Activated naive CD8-positive, alpha-beta T cell treated with anti-CD3 and anti-CD28 coated beads, Interleukin-2, amount 50 U/mL, for 24 hours (primary cell): ENCODE measurements at regions not wholly inside any gene's neighbourhood (a gene's known extent, or its start where the extent isn't known, plus 50 kb on each side); places are given as distances from the start of the nearest gene placed in this dataset.
A peak's percentile ranks its signal among the peaks of the same experiment; 100 is the strongest.

Experiments used
- ATAC-seq: fragments of 150-1000 bp; cut with Tn5 transposase; one replicate; pipeline ENCODE4 v1.10.0; 2021
- DNase-seq: peaks from one replicate; pipeline ENCODE4 v3.0.0; 2021
- H3K27ac Mint-ChIP-seq: one replicate; pipeline ENCODE4 v1.8.0; 2021; ENCODE audit warnings: mild to moderate bottlenecking, mixed read lengths
- H3K27me3 Mint-ChIP-seq: one replicate; pipeline ENCODE4 v1.8.0; 2021; ENCODE audit warnings: mixed read lengths
- H3K36me3 Mint-ChIP-seq: one replicate; pipeline ENCODE4 v1.8.0; 2021; ENCODE audit warnings: low read depth, mixed read lengths
- H3K4me1 Mint-ChIP-seq: one replicate; pipeline ENCODE4 v1.8.0; 2021; ENCODE audit warnings: mixed read lengths
- H3K4me3 Mint-ChIP-seq: one replicate; pipeline ENCODE4 v1.8.0; 2021; ENCODE audit warnings: mild to moderate bottlenecking, moderate library complexity, mixed read lengths
- H3K9me3 Mint-ChIP-seq: one replicate; pipeline ENCODE4 v1.8.0; 2021; ENCODE audit warnings: mixed read lengths

DNA sequence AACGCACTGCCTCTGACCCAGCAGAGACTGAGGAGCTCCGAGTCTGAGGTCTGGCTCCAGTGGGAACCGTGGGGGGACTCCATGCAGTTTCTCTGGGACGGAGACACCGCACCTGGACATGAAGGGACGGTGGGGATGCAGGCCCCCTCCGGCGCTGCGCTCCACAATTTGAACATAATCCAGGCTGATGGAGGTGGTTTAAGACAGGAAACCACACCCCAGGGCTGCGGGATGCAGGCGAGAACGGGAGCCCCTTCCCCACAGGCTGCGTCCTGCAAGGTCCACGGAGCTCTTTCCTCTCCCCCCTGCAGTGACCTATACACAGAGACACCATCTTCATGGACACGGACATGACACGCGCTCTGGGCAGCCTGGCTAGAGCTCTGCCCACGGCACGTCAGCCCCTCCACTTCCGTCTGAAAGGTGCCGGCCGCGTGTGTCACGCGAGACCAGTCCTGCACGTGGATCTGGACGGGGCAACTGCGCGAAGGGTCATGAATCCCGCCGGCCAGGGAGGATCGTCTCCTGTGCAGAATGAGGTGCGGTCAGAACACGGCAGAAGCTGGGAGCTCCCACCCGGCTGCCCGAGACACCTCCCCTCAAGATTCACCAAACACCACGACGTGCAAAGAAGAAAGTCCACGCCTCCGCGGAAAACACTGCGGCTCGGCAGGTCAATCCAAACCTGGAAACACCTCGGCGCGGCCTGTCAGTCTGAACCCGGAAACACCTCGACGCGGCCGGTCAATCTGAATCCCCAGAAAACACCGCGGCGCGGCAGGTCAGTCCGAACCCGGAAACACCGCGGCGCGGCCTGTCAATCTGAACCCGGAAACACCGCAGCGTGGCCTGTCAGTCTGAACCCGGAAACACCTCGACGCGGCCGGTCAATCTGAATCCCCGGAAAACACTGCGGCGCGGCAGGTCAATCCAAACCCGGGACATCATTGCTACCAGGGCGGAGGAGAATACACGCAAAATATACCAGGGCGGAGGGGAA is 212.4 kb downstream of the BRD1 start:
- no peak for ATAC-seq
- Mint-ChIP-seq H3K9me3 (no peaks in the 10 kb centered on the region), H3K27me3 (no peaks in the 10 kb centered on the region), H3K27ac (no peak overlapping the region), H3K36me3 (peaks cover 14% of the 10 kb centered on the region), H3K4me3 (no peak overlapping the region), H3K4me1 (no peaks in the 10 kb centered on the region)
- DNase-seq = no peak

GRCh38 chr22:49613511-49614270 is 214.0 kb downstream of the BRD1 start:
- H3K36me3 Mint-ChIP-seq = peaks cover 14% of the 10 kb centered on the region
- H3K9me3 Mint-ChIP-seq = no peaks in the 10 kb centered on the region
- DNase-seq (no peak), ATAC-seq (no peak)
- H3K4me1 Mint-ChIP-seq = no peaks in the 10 kb centered on the region
- no peak overlapping the region for H3K27ac Mint-ChIP-seq
- H3K27me3 Mint-ChIP-seq = no peaks in the 10 kb centered on the region
- H3K4me3 Mint-ChIP-seq = no peak overlapping the region

GRCh38 chr22:49613108-49613507 is 214.6 kb downstream of the BRD1 start:
- Mint-ChIP-seq H3K36me3 (peaks cover 19% of the 10 kb centered on the region), H3K9me3 (no peaks in the 10 kb centered on the region), H3K27me3 (no peaks in the 10 kb centered on the region), H3K4me3 (no peak overlapping the region), H3K27ac (no peak overlapping the region), H3K4me1 (no peaks in the 10 kb centered on the region)
- DNase-seq (no peak), ATAC-seq (no peak)

DNA sequence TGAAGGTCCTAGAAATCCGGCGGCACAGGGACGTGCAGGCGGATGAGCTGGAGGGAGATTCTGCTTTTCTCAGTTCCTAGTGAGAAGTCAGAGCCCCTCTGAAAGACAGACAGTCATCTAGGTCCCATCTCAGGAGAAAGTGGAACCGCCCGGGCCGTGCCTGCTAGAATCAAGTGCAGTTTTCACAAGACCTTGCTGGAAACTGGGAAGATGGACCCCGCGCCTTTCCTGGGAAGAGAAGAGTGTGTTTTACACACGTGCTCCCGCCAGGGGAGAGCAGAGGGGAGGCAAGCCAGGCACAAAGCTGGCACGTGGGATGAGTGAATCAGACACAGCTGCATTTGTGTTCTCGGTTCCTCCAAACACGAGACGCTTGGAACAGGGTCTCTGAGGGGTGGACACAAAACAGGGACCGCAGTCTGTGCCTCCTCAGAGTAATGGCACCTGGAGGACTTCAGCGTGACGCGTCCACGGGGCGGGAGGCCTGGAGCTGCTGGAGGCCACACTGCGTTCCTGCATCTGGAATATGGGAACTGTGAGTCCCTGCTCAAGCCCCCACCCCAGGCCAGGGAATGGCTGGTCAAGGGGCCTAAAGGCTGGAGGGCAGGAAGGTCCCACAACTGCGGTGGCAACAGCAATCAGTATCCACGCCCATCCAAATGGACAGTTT is 218.3 kb downstream of the BRD1 start:
- Mint-ChIP-seq H3K9me3 (peaks cover 11% of the 10 kb centered on the region), H3K27ac (no peak overlapping the region), H3K27me3 (no peaks in the 10 kb centered on the region), H3K36me3 (peaks cover 31% of the 10 kb centered on the region), H3K4me3 (no peak overlapping the region), H3K4me1 (no peaks in the 10 kb centered on the region)
- ATAC-seq (no peak), DNase-seq (no peak)

DNA sequence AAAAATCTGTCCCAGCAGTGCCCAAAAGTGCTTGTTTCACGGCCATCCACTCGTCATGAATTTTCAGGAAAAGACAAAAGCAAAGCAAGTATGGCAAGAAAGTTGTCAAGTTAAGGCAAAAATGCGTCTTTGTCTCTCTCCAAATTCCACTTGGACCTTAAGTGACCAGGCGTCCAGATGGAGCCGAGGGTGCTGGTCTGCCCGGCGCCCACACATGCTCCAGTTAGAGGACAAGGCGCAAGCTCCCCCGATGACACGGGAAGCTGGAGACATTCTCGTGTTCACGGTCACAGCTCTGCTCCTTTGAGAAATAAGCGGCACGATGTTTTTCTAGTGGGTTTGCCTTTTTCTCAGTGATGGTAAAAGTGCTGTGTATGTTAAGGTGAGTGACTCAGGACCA is 219.0 kb downstream of the BRD1 start:
- no peak for ATAC-seq
- no peak overlapping the region for H3K27ac Mint-ChIP-seq
- no peaks in the 10 kb centered on the region for H3K4me1 Mint-ChIP-seq
- peaks cover 37% of the 10 kb centered on the region for H3K36me3 Mint-ChIP-seq
- no peak overlapping the region for H3K4me3 Mint-ChIP-seq
- peaks cover 14% of the 10 kb centered on the region for H3K9me3 Mint-ChIP-seq
- H3K27me3 Mint-ChIP-seq = no peaks in the 10 kb centered on the region
- DNase-seq = no peak

- ATAC-seq (no peak), DNase-seq (no peak)
- Mint-ChIP-seq H3K4me1 (no peaks in the 10 kb centered on the region), H3K4me3 (no peak overlapping the region), H3K9me3 (peaks cover 14% of the 10 kb centered on the region), H3K27me3 (no peaks in the 10 kb centered on the region), H3K27ac (no peak overlapping the region), H3K36me3 (peaks cover 41% of the 10 kb centered on the region)
Measured at GRCh38 chr22:49608228-49608627, 219.4 kb downstream of the BRD1 start.

- DNase-seq (no peak), ATAC-seq (no peak)
- Mint-ChIP-seq H3K4me1 (no peaks in the 10 kb centered on the region), H3K9me3 (peaks cover 14% of the 10 kb centered on the region), H3K36me3 (peaks cover 37% of the 10 kb centered on the region), H3K27me3 (no peaks in the 10 kb centered on the region), H3K4me3 (no peak overlapping the region), H3K27ac (no peak overlapping the region)
Measured at GRCh38 chr22:49607821-49608220, 219.9 kb downstream of the BRD1 start.

GRCh38 chr22:49606562-49607290 is 220.9 kb downstream of the BRD1 start:
- Mint-ChIP-seq H3K9me3 (peaks cover 14% of the 10 kb centered on the region), H3K27ac (no peak overlapping the region), H3K4me1 (no peaks in the 10 kb centered on the region), H3K27me3 (no peaks in the 10 kb centered on the region), H3K36me3 (peaks cover 33% of the 10 kb centered on the region), H3K4me3 (no peak overlapping the region)
- DNase-seq (no peak), ATAC-seq (no peak)

GRCh38 chr22:49604732-49605302 is 222.9 kb downstream of the BRD1 start:
- Mint-ChIP-seq H3K4me1 (peaks cover 2% of the 10 kb centered on the region), H3K27ac (no peak overlapping the region), H3K36me3 (peaks cover 33% of the 10 kb centered on the region), H3K9me3 (peaks cover 14% of the 10 kb centered on the region), H3K27me3 (no peaks in the 10 kb centered on the region), H3K4me3 (no peak overlapping the region)
- no peak for ATAC-seq
- DNase-seq = no peak

DNA sequence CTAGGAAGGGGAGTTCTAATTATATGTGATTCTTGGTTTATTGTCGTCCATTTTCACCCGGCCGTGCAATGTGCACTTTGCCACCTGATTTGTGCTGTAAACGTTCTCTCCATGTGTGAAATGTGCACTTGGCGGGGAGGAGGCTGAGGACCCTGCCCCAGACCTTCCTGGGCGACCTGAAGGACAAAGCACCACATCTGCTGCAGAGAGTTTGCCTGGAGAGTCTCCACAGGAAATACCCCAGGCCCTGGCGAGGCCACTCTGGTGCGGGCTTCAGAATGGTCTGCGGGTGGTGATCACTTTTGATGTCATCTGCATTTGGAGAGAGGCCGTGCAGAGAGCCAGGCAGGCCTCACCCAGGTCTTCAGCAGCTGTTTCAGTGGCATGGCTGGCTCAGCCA is 224.7 kb downstream of the BRD1 start:
- no peaks in the 10 kb centered on the region for H3K27me3 Mint-ChIP-seq
- no peak overlapping the region for H3K27ac Mint-ChIP-seq
- no peak for ATAC-seq
- DNase-seq = no peak
- no peak overlapping the region for H3K4me3 Mint-ChIP-seq
- H3K9me3 Mint-ChIP-seq = peaks cover 14% of the 10 kb centered on the region
- H3K36me3 Mint-ChIP-seq = peaks cover 24% of the 10 kb centered on the region
- peaks cover 2% of the 10 kb centered on the region for H3K4me1 Mint-ChIP-seq

DNA sequence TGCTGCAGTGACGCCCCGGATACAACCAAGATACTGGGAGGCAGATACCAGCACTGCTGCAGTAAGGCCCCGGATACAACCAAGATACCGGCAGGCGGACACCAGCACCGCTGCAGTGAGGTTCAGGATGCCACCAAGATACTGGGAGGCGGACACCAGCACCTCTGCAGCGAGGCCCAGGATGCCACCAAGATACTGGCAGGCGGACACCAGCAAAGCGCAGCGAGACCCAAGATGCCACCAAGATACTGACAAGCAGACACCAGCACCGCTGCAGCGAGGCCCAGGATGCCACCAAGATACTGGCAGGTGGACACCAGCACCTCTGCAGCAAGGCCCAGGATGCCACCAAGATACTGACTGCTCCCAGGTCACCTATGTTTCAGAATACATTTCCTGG is 225.2 kb downstream of the BRD1 start:
- DNase-seq (no peak), ATAC-seq (no peak)
- Mint-ChIP-seq H3K9me3 (peaks cover 14% of the 10 kb centered on the region), H3K27me3 (no peaks in the 10 kb centered on the region), H3K36me3 (peaks cover 19% of the 10 kb centered on the region), H3K27ac (no peak overlapping the region), H3K4me1 (peaks cover 2% of the 10 kb centered on the region), H3K4me3 (no peak overlapping the region)

DNA sequence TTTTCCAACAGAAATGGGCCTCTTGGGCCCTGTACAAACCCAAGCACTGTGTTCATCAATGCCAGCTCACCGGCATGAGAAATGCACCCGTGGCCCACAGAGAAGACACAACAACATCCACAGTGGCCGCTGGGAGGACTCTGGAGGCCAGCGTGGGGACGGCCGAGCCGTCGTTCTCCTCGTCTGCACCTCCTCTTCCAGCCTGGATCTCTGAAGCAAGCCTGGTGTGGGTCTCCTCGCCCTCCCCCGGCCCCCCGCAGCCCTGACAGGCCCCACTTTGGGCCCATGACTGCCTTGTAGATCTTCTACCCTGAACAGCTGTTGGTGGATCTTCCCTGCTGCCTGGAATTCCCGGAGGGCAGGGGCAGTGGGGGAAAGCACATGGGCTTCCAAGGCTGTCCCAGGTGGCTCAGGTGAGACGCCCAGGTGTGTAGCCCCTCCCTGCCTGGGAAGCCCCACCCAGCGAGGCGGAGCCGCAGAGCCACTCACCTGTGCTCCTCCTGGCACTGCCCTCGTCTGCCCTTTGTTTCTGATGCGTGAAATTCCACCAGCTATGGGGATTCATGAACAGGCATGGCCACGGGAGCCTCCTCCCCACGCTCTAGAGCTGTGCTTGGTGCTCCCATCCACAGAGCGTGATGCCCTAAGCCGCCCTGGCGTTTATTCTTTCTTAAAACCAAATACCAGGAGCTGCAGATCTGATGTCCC is 225.9 kb downstream of the BRD1 start:
- DNase-seq (no peak), ATAC-seq (no peak)
- peaks cover 2% of the 10 kb centered on the region for H3K4me1 Mint-ChIP-seq
- peaks cover 17% of the 10 kb centered on the region for H3K36me3 Mint-ChIP-seq
- no peak overlapping the region for H3K4me3 Mint-ChIP-seq
- H3K27ac Mint-ChIP-seq = no peak overlapping the region
- H3K9me3 Mint-ChIP-seq = peaks cover 14% of the 10 kb centered on the region
- no peaks in the 10 kb centered on the region for H3K27me3 Mint-ChIP-seq

- H3K4me3 Mint-ChIP-seq = no peak overlapping the region
Measured at GRCh38 chr22:49600891-49601431, 226.7 kb downstream of the BRD1 start.

More at GRCh38 chr22:49600891-49601431, 226.7 kb downstream of the BRD1 start:
- peaks cover 14% of the 10 kb centered on the region for H3K9me3 Mint-ChIP-seq
- H3K27ac Mint-ChIP-seq = no peak overlapping the region
- peaks cover 17% of the 10 kb centered on the region for H3K36me3 Mint-ChIP-seq
- DNase-seq (no peak), ATAC-seq (peak; percentile 47)
- H3K27me3 Mint-ChIP-seq = no peaks in the 10 kb centered on the region
- H3K4me1 Mint-ChIP-seq = peaks cover 2% of the 10 kb centered on the region
